ENCODE measurements at regions not wholly inside any gene's neighbourhood (a gene's known extent, or its start where the extent isn't known, plus 50 kb on each side); places are given as distances from the start of the nearest gene placed in this dataset.

DNA sequence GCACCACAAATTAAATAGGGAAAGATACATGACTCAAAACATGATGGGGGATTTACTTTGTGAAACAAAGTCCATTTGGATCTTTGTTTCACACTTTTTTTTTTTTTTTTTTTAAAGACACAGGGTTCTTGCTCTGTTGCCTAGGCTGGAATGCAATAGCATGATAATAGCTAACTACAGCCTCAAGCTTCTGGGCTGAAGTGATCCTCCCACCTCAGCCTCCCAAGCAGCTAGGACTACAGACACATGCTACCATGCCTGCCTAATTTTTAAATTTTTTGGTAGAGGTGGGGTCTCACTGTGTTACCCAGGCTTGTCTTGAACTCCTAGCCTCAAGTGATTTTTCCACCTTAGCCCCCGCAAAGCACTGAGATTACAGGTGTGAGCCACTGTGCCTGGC lies 172.6 kb upstream of the KLF14 start:
- H3K27ac ChIP-seq (ENCODE audit: low read depth in 1 of 2, low read length in 1 of 2), result no peak overlapping the region
- DNase-seq (no peak), ATAC-seq (ENCODE audit: insufficient read depth, low FRiP score) (no peak)
- H3K4me3 ChIP-seq, result no peak overlapping the region
- no peak overlapping the region for H3K9ac ChIP-seq (ENCODE audit: insufficient read depth in 1 of 2, low read length in 2 of 2)
- 91 to 95% methylated on average over 1 of the region's 1 CpG for WGBS, 2 donors
- no peaks in the 10 kb centered on the region for H3K9me3 ChIP-seq (ENCODE audit: control insufficient read depth in 4 of 4, insufficient read depth in 3 of 4, low read length in 3 of 4)
- TF ChIP-seq, protein P1, sequence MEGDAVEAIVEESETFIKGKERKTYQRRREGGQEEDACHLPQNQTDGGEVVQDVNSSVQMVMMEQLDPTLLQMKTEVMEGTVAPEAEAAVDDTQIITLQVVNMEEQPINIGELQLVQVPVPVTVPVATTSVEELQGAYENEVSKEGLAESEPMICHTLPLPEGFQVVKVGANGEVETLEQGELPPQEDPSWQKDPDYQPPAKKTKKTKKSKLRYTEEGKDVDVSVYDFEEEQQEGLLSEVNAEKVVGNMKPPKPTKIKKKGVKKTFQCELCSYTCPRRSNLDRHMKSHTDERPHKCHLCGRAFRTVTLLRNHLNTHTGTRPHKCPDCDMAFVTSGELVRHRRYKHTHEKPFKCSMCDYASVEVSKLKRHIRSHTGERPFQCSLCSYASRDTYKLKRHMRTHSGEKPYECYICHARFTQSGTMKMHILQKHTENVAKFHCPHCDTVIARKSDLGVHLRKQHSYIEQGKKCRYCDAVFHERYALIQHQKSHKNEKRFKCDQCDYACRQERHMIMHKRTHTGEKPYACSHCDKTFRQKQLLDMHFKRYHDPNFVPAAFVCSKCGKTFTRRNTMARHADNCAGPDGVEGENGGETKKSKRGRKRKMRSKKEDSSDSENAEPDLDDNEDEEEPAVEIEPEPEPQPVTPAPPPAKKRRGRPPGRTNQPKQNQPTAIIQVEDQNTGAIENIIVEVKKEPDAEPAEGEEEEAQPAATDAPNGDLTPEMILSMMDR (IDR thresholded peaks at IDR 0.05; ENCODE audit: control extremely low read depth, extremely low read depth), result no peak
- H3K36me3 ChIP-seq (ENCODE audit: control insufficient read depth in 4 of 4, insufficient read depth in 4 of 4, low read length in 4 of 4), result peaks cover 0 to 10% (median 0%) of the 10 kb centered on the region in 4 donors
- no peaks in the 10 kb centered on the region for H3K27me3 ChIP-seq (ENCODE audit: control insufficient read depth in 3 of 3, insufficient read depth in 3 of 3, low read length in 2 of 3)
- H3K4me1 ChIP-seq (ENCODE audit: control insufficient read depth in 5 of 5, insufficient read depth in 5 of 5, low read length in 5 of 5), result peaks cover 0 to 24% (median 0%) of the 10 kb centered on the region in 5 donors

DNA sequence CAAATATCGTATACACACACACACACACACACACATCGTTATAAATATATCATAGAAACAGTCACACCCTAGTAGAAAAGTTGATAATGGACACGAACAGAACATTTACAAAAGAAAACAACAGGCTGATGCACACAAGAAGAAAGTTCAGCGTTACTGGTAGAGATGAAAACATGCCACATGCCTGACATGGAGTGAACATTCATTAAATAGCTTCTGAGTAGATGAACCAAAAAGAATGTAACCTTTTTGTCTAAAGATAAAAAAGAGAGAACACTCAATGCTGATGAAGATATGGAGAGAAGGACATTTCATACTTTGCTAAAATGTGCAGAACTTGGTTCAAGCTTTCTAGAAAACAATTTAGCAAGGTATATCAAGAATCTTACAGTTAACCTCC lies 173.4 kb upstream of the KLF14 start:
- TF ChIP-seq, protein P1 (IDR thresholded peaks at IDR 0.05; ENCODE audit: control extremely low read depth, extremely low read depth), result no peak
- H3K27me3 ChIP-seq (ENCODE audit: control insufficient read depth in 3 of 3, insufficient read depth in 3 of 3, low read length in 2 of 3), result no peaks in the 10 kb centered on the region
- 90 to 92% methylated on average over 4 of the region's 4 CpGs for WGBS, 2 donors
- no peak for DNase-seq
- no peak overlapping the region for H3K9ac ChIP-seq (ENCODE audit: insufficient read depth in 1 of 2, low read length in 2 of 2)
- H3K36me3 ChIP-seq (ENCODE audit: control insufficient read depth in 4 of 4, insufficient read depth in 4 of 4, low read length in 4 of 4), result peaks cover 0 to 8% (median 0%) of the 10 kb centered on the region in 4 donors
- no peak overlapping the region for H3K4me3 ChIP-seq
- peaks cover 0 to 30% (median 3%) of the 10 kb centered on the region in 5 donors for H3K4me1 ChIP-seq (ENCODE audit: control insufficient read depth in 5 of 5, insufficient read depth in 5 of 5, low read length in 5 of 5)
- no peak overlapping the region for H3K27ac ChIP-seq (ENCODE audit: low read depth in 1 of 2, low read length in 1 of 2)
- ATAC-seq (ENCODE audit: insufficient read depth, low FRiP score), result no peak
- no peaks in the 10 kb centered on the region for H3K9me3 ChIP-seq (ENCODE audit: control insufficient read depth in 4 of 4, insufficient read depth in 3 of 4, low read length in 3 of 4)

DNA sequence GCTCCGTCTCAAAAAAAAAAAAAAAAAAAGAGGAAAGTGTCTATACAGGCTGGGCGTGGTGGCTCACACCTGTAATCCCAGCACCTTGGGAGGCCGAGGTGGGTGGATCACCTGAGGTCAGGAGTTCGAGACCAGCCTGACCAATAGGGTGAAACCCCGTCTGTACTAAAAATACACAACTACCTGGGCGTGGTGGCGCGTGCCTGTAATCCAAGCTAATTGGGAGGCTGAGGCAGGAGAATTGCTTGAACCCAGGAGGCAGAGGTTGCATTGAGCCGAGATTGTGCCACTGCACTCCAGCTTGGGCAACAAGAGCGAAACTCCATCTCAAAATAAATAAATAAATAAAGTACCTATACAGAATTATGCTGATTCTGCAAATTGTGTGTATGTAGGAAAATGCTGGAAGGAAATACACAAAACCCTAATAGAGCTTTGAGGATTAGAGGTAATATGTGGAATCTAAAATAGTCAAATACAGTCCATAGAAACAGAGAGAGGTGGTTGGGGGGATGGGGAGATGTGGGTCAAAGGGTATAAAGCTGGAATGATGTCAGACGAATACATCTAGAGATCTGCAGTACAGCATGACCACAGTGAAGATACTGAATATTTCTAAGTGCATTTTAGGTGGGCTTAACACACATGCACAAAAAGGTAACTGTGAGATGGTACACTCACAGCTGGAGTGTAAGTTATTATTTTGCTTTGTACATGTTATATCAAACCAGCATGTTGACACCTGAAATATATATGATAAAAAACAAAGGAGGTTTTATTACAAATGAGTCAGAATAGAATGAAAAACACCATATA lies 174.5 kb upstream of the KLF14 start:
- Histone ChIP-seq H3K9me3 (ENCODE audit: control insufficient read depth in 4 of 4, insufficient read depth in 3 of 4, low read length in 3 of 4) (no peaks in the 10 kb centered on the region), H3K9ac (ENCODE audit: insufficient read depth in 1 of 2, low read length in 2 of 2) (no peak overlapping the region), H3K27ac (ENCODE audit: low read depth in 1 of 2, low read length in 1 of 2) (no peak overlapping the region), H3K27me3 (ENCODE audit: control insufficient read depth in 3 of 3, insufficient read depth in 3 of 3, low read length in 2 of 3) (no peaks in the 10 kb centered on the region), H3K36me3 (ENCODE audit: control insufficient read depth in 4 of 4, insufficient read depth in 4 of 4, low read length in 4 of 4) (peaks cover 0 to 5% (median 0%) of the 10 kb centered on the region in 4 donors), H3K4me1 (ENCODE audit: control insufficient read depth in 5 of 5, insufficient read depth in 5 of 5, low read length in 5 of 5) (peaks cover 0 to 20% (median 4%) of the 10 kb centered on the region in 5 donors), H3K4me3 (no peak overlapping the region)
- DNase-seq (no peak), ATAC-seq (ENCODE audit: insufficient read depth, low FRiP score) (no peak)
- WGBS, 2 donors, result 94 to 98% methylated on average over 10 to 11 of the region's 11 CpGs
- TF ChIP-seq, protein P1 (IDR thresholded peaks at IDR 0.05; ENCODE audit: control extremely low read depth, extremely low read depth), result no peak
